NCI-H748 treated with DMSO at 0.1 percent for 48 hours (cell line): ENCODE measurements at regions not wholly inside any gene's neighbourhood (a gene's known extent, or its start where the extent isn't known, plus 50 kb on each side); places are given as distances from the start of the nearest gene placed in this dataset.

ENCODE experiments used
- DNase-seq: peaks from one replicate; lab custom pipeline; 2025; lab: John Stamatoyannopoulos, UW

GRCh38 chr1:239792157-239792556 is 299.5 kb upstream of the FMN2 start:
- DNase-seq = no peak

DNA sequence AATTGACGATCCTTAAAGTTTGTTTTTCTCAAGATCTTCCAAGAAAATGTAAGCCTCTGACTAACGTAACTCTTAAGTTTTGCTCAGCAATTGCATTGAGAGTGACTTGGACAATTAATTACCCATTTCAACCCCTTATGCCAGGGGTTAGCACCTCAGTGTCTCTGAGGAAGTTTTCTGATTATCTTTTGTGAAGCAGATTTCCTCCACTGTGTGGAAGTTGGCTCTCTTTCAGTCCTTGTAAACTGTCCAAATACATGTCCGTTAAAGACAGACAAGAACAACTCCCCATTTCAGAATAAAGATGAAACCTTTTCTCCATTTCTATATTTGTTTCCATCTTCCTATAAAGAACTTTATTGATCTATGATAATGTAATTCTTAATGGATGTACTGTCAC is 296.4 kb upstream of the FMN2 start:
- DNase-seq = no peak

DNA sequence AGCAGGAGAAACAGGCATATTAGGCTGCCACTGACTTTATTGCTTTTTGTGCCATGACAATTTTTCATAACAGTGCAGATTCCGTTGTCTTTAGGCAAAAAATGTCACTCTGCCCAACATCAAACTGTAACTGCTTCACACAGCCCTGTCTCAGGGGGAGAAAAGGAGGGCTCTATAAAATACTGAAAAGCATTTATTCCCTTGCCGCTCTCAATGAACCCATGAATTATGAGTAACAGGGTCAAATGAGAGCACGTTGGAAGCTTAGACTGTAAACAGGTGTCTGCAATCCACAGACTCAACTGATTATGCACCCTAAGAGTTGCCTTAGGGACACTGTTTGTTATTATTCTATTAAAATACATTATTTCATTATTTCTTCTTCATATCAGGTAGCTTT is 292.1 kb upstream of the FMN2 start:
- DNase-seq = no peak

DNA sequence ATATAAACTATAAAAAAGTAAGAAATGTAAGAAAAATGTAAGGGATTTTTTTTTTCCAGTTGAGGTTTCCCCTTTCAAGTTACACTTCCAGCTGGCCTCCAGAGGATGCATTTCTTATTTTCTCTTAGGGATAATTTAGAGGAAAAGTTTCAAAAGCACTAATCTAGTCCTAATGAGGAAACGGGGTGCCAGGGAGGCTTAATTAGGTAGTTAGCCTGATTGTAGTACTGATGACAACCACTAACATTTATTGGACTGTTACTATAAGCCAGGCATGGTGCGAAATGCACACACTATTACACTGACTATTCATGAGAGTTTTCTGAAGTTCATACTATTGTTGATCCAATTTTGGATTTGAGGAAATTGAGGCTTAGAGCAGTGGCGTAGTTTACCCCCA is 290.8 kb upstream of the FMN2 start:
- DNase-seq = no peak

GRCh38 chr1:239802275-239802674 is 289.4 kb upstream of the FMN2 start:
- DNase-seq = no peak

- no peak for DNase-seq
These were observed 287.9 kb upstream of the FMN2 start for GRCh38 chr1:239803781-239804180.

GRCh38 chr1:239804266-239804665 is 287.4 kb upstream of the FMN2 start:
- no peak for DNase-seq

GRCh38 chr1:239805042-239805441 is 286.6 kb upstream of the FMN2 start:
- DNase-seq = no peak

GRCh38 chr1:239805851-239806772 is 285.6 kb upstream of the FMN2 start:
- DNase-seq = no peak

- DNase-seq = no peak
These were observed 284.8 kb upstream of the FMN2 start for GRCh38 chr1:239806897-239807296.

DNA sequence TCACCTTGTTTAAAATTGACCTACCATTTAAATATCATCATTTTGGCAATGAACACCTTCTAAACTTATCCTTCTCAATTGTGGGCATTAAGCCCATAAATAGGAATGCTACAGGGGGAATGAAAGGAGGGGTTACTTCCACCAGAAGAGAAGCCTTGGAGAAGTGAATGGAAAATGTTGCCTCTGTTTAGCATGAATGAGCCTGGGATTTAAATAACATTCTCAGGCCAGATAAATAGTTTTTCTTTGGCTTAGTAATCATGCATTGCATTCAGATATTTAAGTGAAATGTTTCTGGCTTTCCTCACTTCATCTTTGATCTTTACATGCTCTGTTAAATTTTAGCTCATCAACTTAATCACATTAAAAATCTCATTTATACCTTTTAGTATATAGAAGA is 284.3 kb upstream of the FMN2 start:
- DNase-seq = no peak

- DNase-seq = no peak
These were observed 281.6 kb upstream of the FMN2 start for GRCh38 chr1:239810061-239810481.

- no peak for DNase-seq
These were observed 280.3 kb upstream of the FMN2 start for GRCh38 chr1:239811211-239811885.

- DNase-seq = no peak
These were observed 279.1 kb upstream of the FMN2 start for GRCh38 chr1:239812580-239812979.

DNA sequence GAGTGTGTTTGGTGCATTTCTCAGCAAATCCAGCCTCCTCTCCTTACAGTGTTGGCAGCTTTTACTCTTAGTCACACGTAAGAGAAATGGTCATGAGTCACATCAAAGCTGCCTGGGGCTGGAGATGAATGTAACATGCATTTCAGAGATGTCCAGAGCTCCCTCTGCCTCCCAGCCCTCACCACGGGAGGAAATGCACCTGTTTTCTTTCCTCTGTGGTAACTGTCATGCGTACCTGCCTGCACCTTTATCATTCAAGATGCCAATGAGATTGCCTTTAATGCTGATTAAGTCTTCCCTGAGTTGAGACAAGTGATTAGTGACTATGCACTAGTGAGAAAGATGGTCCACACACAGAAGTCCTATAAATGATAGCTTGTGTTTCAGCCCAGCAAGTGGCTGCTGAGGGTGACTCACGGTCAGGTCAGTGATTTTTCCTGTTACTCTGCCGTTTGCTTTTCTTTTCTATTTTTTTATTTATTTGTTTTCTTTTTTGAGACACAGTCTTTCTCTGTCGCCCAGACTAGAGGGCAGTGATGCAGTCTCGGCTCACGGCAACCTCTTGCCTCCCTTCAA is 277.3 kb upstream of the FMN2 start:
- no peak for DNase-seq

DNA sequence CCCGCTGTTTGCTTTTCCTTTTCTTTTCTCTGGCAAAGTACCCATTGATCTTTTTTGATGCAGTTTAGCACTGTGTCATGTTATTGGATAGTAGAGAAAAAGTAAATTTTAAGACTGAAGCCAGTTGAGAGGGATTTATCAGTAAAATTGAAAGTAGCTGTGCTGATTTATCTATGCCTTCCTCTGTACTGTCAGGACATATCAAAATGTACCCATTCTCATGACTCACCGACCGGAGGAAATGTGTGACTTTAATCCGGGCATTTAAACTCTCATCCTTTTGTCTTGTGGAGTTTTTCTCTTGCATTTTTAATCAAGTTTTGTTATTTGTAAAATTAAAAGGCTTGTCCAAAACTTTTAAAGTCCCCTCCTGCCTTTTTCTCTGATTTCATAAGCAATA is 276.6 kb upstream of the FMN2 start:
- no peak for DNase-seq

DNA sequence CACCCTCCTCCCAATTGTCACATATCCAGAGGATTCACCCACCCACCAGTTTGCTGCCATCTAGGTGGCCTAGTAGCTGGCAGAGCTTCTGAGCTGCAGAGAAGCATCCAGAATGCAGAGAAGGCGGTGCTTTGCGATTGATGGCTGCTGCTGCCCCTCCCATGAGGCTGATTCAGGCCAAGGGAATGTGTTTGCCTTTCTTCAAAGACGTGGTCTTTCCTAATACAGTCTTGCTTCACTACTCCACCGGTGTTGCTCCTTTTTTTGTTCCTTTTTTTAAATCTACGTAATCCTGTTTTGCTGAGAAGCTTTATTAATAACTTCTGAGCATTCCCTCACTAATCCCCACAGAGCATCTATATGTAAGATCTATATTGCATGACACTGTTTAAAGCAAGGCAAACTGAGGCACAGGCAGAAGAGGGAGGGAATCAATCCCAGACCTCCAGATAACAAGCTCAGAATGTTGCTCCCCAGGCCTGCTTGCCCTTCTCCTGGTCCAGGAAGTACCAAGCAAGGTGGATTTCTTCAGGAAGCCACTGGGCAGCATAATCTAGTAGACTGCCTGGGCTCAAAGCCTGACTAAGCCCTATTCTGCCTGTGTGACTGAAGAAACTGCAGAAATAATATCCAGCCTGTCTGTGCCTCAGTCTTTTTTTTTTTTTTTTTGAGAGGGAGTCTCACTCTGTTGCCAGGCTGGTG is 275.5 kb upstream of the FMN2 start:
- no peak for DNase-seq

DNA sequence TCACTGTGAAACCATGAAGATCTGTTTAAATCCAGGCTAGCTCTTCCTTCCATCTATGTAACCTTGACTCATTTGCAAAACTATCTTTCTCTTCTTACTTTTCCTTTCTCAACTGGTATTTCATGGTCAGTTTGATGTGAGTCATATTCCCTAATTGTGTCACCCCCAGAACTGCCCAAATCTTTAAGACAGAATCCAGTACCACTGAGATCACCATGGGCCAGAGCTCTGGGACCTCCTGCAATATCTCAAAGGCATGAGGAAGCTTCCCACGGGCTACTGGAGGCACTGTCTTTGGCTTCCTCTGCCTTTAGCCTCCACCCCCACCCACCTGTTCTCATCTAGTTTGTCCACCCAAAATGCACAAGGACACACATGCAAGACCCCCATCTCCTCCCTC is 274.4 kb upstream of the FMN2 start:
- no peak for DNase-seq

DNA sequence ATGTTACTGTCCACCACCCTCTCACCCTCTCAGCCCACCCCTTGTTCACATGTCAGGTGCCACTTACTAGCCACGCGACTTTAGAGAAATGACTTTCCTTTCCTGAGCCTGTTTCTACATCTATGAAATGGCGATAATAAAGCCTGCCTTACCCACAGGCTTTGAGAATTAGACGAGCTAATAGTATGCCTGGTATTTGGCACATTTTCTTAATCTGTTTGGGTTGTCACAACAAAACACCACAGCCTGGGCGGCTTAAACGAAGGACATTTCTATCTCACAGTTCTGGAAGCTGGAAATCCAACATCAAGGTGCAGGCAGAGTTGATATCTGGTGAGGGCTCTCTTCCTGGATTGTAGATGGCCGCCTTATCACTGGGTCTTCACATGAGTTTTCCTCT is 273.9 kb upstream of the FMN2 start:
- DNase-seq = no peak

GRCh38 chr1:239819096-239819495 is 272.6 kb upstream of the FMN2 start:
- DNase-seq = no peak

GRCh38 chr1:239819756-239820250 is 271.9 kb upstream of the FMN2 start:
- DNase-seq = no peak

DNA sequence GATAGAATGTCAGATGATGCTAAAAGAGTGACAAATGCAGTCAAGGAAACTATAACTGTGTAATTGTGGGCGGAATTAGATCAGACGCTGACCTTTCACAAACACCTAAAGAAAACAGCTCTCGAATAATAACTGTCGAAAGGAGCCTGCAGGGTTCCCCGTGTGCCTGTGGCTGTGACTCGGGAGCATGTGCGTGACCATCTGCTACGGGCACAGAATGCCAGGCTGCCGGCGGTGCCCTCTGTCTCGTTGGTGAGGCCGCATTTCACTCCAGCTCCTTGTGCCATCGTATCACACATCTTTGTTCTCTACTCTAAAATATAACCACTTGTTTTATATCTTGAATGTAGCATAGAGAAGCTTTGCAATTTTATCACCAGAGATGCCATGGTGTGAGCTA is 267.8 kb upstream of the FMN2 start:
- DNase-seq = no peak
